ENCODE measurements at regions not wholly inside any gene's neighbourhood (a gene's known extent, or its start where the extent isn't known, plus 50 kb on each side); places are given as distances from the start of the nearest gene placed in this dataset.

DNA sequence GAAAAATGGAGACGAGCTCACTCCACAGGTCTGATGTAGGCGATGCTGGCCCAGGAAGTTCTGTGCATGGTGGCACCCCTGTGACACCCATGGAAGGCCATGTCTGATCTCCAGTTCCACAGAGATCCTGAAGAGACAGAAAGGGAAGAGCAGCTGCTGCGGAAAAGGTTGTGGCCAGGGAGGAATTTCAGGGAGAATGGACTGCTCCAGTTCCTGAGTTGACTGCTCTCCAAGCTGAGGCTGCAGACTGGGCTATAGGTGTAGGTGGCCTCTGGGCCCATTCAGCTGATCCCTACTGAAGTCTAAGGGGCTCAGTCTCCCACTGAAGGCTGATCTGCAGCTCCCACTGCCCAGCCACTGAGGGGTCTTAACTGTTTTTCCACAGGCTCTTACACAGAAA, 89.2 kb downstream of the ETS2 start:
- no peak for TF ChIP-seq CTCF (IDR thresholded peaks at IDR 0.05)
- TF ChIP-seq POLR2AphosphoS5 (IDR thresholded peaks at IDR 0.05) = no peak
- TF ChIP-seq POLR2A (IDR thresholded peaks at IDR 0.05) = no peak

Measured in prostate gland (tissue), 2 donors.